ENCODE measurements at regions not wholly inside any gene's neighbourhood (a gene's known extent, or its start where the extent isn't known, plus 50 kb on each side); places are given as distances from the start of the nearest gene placed in this dataset.

GRCh38 chr4:163662768-163663167 lies 168.3 kb downstream of the TMA16 start:
- H3K4me3 ChIP-seq (ENCODE audit: extremely low read depth in 1 of 4, insufficient read depth in 2 of 4, low read depth in 3 of 4, low read length in 4 of 4) = no peak overlapping the region
- FAIRE-seq (no peak), DNase-seq (ENCODE audit: low read depth in 1 of 2, low spot score in 2 of 2) (no peak)
- no peak overlapping the region for H4K5ac ChIP-seq (ENCODE audit: insufficient read length, low read depth, low read length)
- H3K27ac ChIP-seq (ENCODE audit: low read depth, low read length) = no peak overlapping the region
- H3K9ac ChIP-seq (replicated peaks in 1 of 4; ENCODE audit: extremely low read depth in 1 of 4, low read depth in 3 of 4, low read length in 3 of 4) = no peak overlapping the region
- no peaks in the 10 kb centered on the region for H3K79me1 ChIP-seq (ENCODE audit: low read depth, low read length)
- no peak overlapping the region for H3K18ac ChIP-seq (ENCODE audit: extremely low read depth, low read length)
- no peaks in the 10 kb centered on the region for H3K79me2 ChIP-seq (ENCODE audit: control insufficient read depth in 1 of 2, insufficient read depth in 2 of 2, low read length in 2 of 2)
- peaks cover 0 to 3% of the 10 kb centered on the region in 2 experiments; a peak in 1 of 4 replicates for H3K9me3 ChIP-seq (ENCODE audit: insufficient read depth in 2 of 2, low read depth in 1 of 2, low read length in 1 of 2)
- CTCF ChIA-PET (ENCODE audit: partially characterized antibody) = interaction anchor here (0.6 to 1.4 kb wide), 5 partner anchors 9 to 111 kb away, joined by 3 to 4 read pairs (median 3); no protein-coding TSS in a partner anchor
- no peak overlapping the region for H4K8ac ChIP-seq (ENCODE audit: extremely low read depth, insufficient read depth, low read length)
- POLR2A ChIA-PET (ENCODE audit: partially characterized antibody) = no interaction called here
- no peak overlapping the region for H3K14ac ChIP-seq (ENCODE audit: insufficient read length)
- H2BK5ac ChIP-seq (ENCODE audit: low read depth, low read length) = no peak overlapping the region
- 89% methylated on average over 6 of the region's 6 CpGs; no CpG with 5 or more reads in 1 of the 2 experiments for WGBS, 2 experiments (ENCODE audit: extremely low coverage in 1 of 2, insufficient coverage in 1 of 2, insufficient read length in 1 of 2, insufficient replicate concordance in 2 of 2, low coverage in 1 of 2, low lambda C conversion rate in 2 of 2, missing lambda C conversion rate in 1 of 2)
- no peaks in the 10 kb centered on the region for H4K20me1 ChIP-seq (replicated peaks in 1 of 2; ENCODE audit: control insufficient read depth in 1 of 2, insufficient read depth in 2 of 2, low read length in 2 of 2)
- no peaks in the 10 kb centered on the region for H3K36me3 ChIP-seq (ENCODE audit: control insufficient read depth in 2 of 4, insufficient read depth in 4 of 4, low read length in 3 of 4)
- no peak overlapping the region for H2BK120ac ChIP-seq (replicated peaks; ENCODE audit: low read depth, low read length)
- no peak overlapping the region for H3K4ac ChIP-seq (replicated peaks; ENCODE audit: insufficient read length, low read depth, low read length)
- H3K4me1 ChIP-seq (replicated peaks in 1 of 4; ENCODE audit: control insufficient read depth in 3 of 4, insufficient read depth in 4 of 4, low read length in 3 of 4) = no peaks in the 10 kb centered on the region
- H3K23ac ChIP-seq (ENCODE audit: insufficient read length) = no peak overlapping the region
- no peak for TF ChIP-seq KDM1A (IDR thresholded peaks at IDR 0.05; ENCODE audit: borderline replicate concordance, low read length)
- H3K4me2 ChIP-seq (ENCODE audit: insufficient read depth in 1 of 2, low read depth in 2 of 2, low read length in 2 of 2) = no peak overlapping the region
- no peak overlapping the region for H2AK5ac ChIP-seq (ENCODE audit: low read depth, low read length)
- H2BK15ac ChIP-seq (ENCODE audit: low read length) = no peak overlapping the region
- H2BK20ac ChIP-seq (ENCODE audit: low read length) = no peak overlapping the region
- no peaks in the 10 kb centered on the region for H3K27me3 ChIP-seq (replicated peaks in 1 of 4; ENCODE audit: control insufficient read depth in 3 of 4, extremely low read depth in 1 of 4, insufficient read depth in 3 of 4, low read length in 3 of 4)
- H3K56ac ChIP-seq (replicated peaks; ENCODE audit: insufficient read length, low read depth, low read length) = no peak overlapping the region
- no peak overlapping the region for H4K91ac ChIP-seq (replicated peaks; ENCODE audit: insufficient read length, low read length)
- no peak overlapping the region for H2AFZ ChIP-seq (ENCODE audit: low read length)
- no peak overlapping the region for H2BK12ac ChIP-seq (ENCODE audit: low read depth, low read length)
- H3K23me2 ChIP-seq (ENCODE audit: low read depth, low read length) = no peaks in the 10 kb centered on the region

Data from H1 (cell line).